Heart left ventricle (tissue), 16 donors: ENCODE measurements at regions not wholly inside any gene's neighbourhood (a gene's known extent, or its start where the extent isn't known, plus 50 kb on each side); places are given as distances from the start of the nearest gene placed in this dataset.
"Not testable (repeated sequence)": the region's sequence is repeated elsewhere in the genome, so short reads cannot be mapped to it uniquely, and the experiment has no call there.

Experiments used
- ATAC-seq, 4 donors: fragments of 200-7000 bp; cut with Tn5 transposase; one replicate each; pipeline ENCODE4 v1.9.1; 2020 to 2022; ENCODE audit warnings: moderate library complexity in 4 of 4, mild to moderate bottlenecking in 3 of 4, moderate number of reproducible peaks in 1 of 4
- DNase-seq, 5 donors: peaks; one replicate each; pipeline ENCODE4 v3.0.0-alpha.2; 2020
- H3K27ac ChIP-seq, 12 donors: fragments of 200-600 bp; sonication (generic) in 4 of 12; one replicate each; pipeline versions ENCODE4 v1.5.0 to v1.8.0; 2016 to 2022; ENCODE audit warnings: mild to moderate bottlenecking in 2 of 12
- H3K27me3 ChIP-seq, 9 donors: fragments of 200-600 bp; sonication (generic) in 2 of 9; one replicate each; pipeline versions ENCODE4 v1.5.1 to v1.8.0; 2016 to 2022; ENCODE audit warnings: mild to moderate bottlenecking in 3 of 9
- H3K36me3 ChIP-seq, 9 donors: fragments of 200-600 bp; sonication (generic) in 2 of 9; one replicate each; pipeline versions ENCODE4 v1.5.0 to v1.8.0; 2018 to 2022; ENCODE audit warnings: mild to moderate bottlenecking in 2 of 9
- H3K4me1 ChIP-seq, 12 donors: fragments of 200-600 bp; sonication (generic) in 4 of 12; one replicate each; pipeline versions ENCODE4 v1.5.0 to v1.8.0; 2016 to 2022; ENCODE audit warnings: mild to moderate bottlenecking in 3 of 12
- H3K4me3 ChIP-seq, 12 donors: fragments of 200-600 bp; sonication (generic) in 4 of 12; one replicate each; pipeline versions ENCODE4 v1.5.0 to v1.8.0; 2017 to 2022; ENCODE audit warnings: mild to moderate bottlenecking in 9 of 12, moderate library complexity in 4 of 12
- H3K9me3 ChIP-seq, 12 donors: fragments of 200-600 bp; sonication (generic) in 4 of 12; one replicate each; pipeline versions ENCODE4 v1.5.0 to v1.8.0; 2016 to 2022; ENCODE audit warnings: mild to moderate bottlenecking in 1 of 12
- POLR2A ChIP-seq, 2 donors: fragments of 450-650 bp; IDR thresholded peaks; one replicate each; pipeline ENCODE4 v1.6.1; 2017; ENCODE audit warnings: antibody characterized with exemption in 2 of 2, mild to moderate bottlenecking in 2 of 2, moderate library complexity in 2 of 2
- WGBS, 4 donors: extraction: QIAGEN DNeasy Blood & Tissue Kit in 2 of 4; methylation state at CpG; one replicate each; pipeline versions ENCODE4 v1.1.5 to v1.1.7; 2013 to 2018; 5-methylcytosine and 5-hydroxymethylcytosine counted together
- intact Hi-C, 10 donors: fragments of 100-400 bp; cut with DNase I; formaldehyde crosslinking; loops; one replicate each; pipeline versions ENCODE4 v1.11.1 to v1.14.2; 2022
- TF ChIP-seq, protein P1 (sequence below), 12 donors: fragments of 200-600 bp; sonication (generic) in 4 of 12; IDR thresholded peaks; one replicate each; pipeline versions ENCODE4 v1.5.0 to v1.8.0; 2018 to 2022; ENCODE audit warnings: antibody characterized with exemption in 12 of 12, mild to moderate bottlenecking in 5 of 12
- donor health status: ischemic (EF 13 %, LVEDD 7.1; RV severe dilation, severe dysfunction).
- donor health status: healthy with polysubstance abuse.
- donor health status: DM: no; HTN: yes; CAD: no.
- donor health status: DM: no; HTN: no; CAD: no.
- donor health status: ischemic (EF 25% LVEDD 6.9; RV normal size, moderate dysfunction).
- donor health status: ischemic (EF 25% LVEDD 5.7; RV mildly dilated, moderate dysfunction).
- donor health status: healthy.
- donor health status: DM: yes; HTN: yes; CAD: no.
- donor health status: ischemic (EF 35%, LVEDD 5.7; RV mildly dilated, moderate dysfunction).
- donor health status: nonischemic (EF 11% LVEDD 7.7; RV severe dilation, severe dysfunction).
- donor health status: DM: yes; HTN: yes; CAD: no.
- donor health status: PGD.
- donor health status: ischemic (EF 29% LVEDD 5.4; RV normal size, mild dysfunction).
- donor health status: nonischemic (EF 23%, LVEDD 6.1; RV moderate dilation, normal function).

DNA sequence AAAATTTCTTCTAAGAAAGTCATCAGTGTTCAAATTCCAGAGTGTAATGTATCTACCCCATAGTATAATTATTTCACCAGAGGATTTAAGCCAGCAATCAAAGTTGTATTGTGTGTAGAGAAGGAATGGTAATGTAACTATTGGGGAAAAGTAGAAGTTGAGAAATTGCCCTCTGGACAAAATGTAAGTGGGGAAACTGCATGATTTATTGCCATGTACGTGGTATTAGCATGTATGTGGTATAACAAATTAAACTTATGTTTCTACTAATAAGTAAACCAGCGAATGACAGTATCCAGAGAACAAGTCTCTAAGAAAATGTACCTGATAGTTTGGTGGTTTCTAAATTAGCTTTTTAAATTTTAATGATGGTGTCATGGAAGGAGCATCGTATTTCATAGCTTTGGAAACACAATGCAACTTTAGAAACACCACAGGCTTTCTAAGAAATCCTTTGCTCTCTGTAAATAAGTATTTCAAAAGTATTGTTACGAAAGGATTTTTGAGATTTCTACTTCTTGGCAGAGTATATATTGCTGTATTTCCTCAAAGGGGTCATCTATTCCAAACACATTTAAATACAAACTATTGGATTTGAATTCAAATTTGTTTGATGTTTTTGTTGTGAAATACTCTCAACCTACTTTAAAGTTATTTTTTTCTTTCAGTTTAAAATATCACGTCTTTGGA lies 1018.9 kb upstream of the ZEB2 start:
- intact Hi-C loops, result no loop called here
- no peak overlapping the region for H3K27ac ChIP-seq
- peaks cover 0 to 14% (median 0%) of the 10 kb centered on the region in 12 donors for H3K9me3 ChIP-seq
- no peak overlapping the region for H3K4me3 ChIP-seq
- DNase-seq (no peak), ATAC-seq (no peak)
- TF ChIP-seq, protein P1, sequence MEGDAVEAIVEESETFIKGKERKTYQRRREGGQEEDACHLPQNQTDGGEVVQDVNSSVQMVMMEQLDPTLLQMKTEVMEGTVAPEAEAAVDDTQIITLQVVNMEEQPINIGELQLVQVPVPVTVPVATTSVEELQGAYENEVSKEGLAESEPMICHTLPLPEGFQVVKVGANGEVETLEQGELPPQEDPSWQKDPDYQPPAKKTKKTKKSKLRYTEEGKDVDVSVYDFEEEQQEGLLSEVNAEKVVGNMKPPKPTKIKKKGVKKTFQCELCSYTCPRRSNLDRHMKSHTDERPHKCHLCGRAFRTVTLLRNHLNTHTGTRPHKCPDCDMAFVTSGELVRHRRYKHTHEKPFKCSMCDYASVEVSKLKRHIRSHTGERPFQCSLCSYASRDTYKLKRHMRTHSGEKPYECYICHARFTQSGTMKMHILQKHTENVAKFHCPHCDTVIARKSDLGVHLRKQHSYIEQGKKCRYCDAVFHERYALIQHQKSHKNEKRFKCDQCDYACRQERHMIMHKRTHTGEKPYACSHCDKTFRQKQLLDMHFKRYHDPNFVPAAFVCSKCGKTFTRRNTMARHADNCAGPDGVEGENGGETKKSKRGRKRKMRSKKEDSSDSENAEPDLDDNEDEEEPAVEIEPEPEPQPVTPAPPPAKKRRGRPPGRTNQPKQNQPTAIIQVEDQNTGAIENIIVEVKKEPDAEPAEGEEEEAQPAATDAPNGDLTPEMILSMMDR (IDR thresholded peaks at IDR 0.05), result no peak
- no peak for TF ChIP-seq POLR2A (IDR thresholded peaks at IDR 0.05)
- no peaks in the 10 kb centered on the region for H3K4me1 ChIP-seq
- 82 to 84% (median 83%) methylated on average over 5 of the region's 5 CpGs for WGBS, 4 donors
- no peaks in the 10 kb centered on the region for H3K27me3 ChIP-seq
- no peaks in the 10 kb centered on the region for H3K36me3 ChIP-seq

DNA sequence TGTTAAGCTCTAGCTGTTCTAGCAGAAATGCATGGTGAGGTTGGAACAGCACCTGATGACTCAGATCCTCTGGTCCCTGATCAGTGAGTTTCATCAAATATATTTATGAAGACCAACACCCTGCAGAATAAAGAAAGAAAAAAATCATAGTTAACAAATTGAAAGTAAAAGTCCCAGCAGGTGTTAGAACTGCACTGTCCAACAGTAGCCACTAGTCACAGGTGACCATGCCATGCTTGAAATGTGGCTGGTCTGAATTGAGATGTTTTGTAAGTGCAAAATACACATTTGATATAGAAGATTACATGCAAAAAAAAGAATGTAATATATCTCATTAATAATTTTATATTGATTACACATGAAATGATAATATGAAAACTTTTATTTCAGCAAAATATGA lies 1010.7 kb upstream of the ZEB2 start:
- no peak for ATAC-seq
- intact Hi-C loops, result no loop called here

DNA sequence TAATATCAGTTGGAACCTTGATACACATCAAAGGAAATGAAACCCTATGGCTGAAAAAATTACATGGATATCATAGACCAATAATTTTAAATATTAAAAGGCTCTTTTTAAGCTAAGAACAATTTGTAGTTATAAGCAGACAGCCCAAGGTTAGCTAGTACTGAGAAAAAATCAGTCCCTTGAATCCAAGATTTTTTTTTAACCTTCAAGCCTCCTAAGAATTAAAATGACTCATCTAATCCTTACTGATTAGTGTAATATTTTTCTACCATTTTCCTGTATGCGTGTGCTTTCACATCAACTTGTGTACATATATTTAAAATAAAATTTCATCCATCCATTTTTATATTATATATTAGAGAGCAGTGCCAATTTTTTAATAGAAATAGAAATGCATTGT lies 1004.9 kb upstream of the ZEB2 start:
- intact Hi-C loops, result no loop called here
- Histone ChIP-seq H3K4me1 (no peaks in the 10 kb centered on the region), H3K27me3 (no peaks in the 10 kb centered on the region), H3K4me3 (peak overlapping the region in 1 of 12 donors; percentile 20), H3K27ac (no peak overlapping the region), H3K9me3 (peaks cover 0 to 11% (median 0%) of the 10 kb centered on the region in 12 donors), H3K36me3 (no peaks in the 10 kb centered on the region)
- 59 to 80% (median 72%) methylated on average over 1 of the region's 1 CpG for WGBS, 4 donors
- ATAC-seq (no peak), DNase-seq (no peak)
- TF ChIP-seq POLR2A (IDR thresholded peaks at IDR 0.05), result no peak
- TF ChIP-seq, protein P1 (IDR thresholded peaks at IDR 0.05), result no peak

More for the DNA sequence above, 1010.7 kb upstream of the ZEB2 start:
- Histone ChIP-seq H3K9me3 (no peaks in the 10 kb centered on the region), H3K36me3 (no peaks in the 10 kb centered on the region), H3K27ac (no peak overlapping the region), H3K4me3 (no peak overlapping the region), H3K4me1 (no peaks in the 10 kb centered on the region), H3K27me3 (no peaks in the 10 kb centered on the region)
- DNase-seq, result no peak
- TF ChIP-seq, protein P1 (IDR thresholded peaks at IDR 0.05), result no peak
- TF ChIP-seq POLR2A (IDR thresholded peaks at IDR 0.05), result no peak

DNA sequence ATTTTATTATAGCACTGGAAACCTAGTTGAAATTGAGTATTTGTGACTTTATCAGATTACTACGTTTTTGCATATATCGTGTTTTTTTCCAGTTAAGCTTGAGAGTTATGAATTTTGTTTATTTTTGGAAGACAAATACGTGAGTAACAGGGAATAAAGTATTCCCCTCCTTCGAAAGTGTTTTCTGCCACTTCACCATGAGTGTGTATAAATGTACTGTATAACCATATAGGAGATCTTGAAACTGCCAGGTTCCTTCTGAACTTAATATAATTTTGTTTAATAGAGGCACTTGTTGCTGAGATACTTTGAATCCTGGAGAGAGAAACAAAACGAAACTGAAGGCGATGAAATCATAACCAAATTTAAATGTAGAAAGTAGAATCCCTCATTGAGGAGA lies 1004.4 kb upstream of the ZEB2 start:
- Histone ChIP-seq H3K4me3 (peak overlapping the region in 1 of 12 donors; percentile 20), H3K27ac (no peak overlapping the region), H3K36me3 (no peaks in the 10 kb centered on the region), H3K4me1 (no peaks in the 10 kb centered on the region), H3K9me3 (peaks cover 0 to 11% (median 0%) of the 10 kb centered on the region in 12 donors), H3K27me3 (no peaks in the 10 kb centered on the region)
- no peak for TF ChIP-seq POLR2A (IDR thresholded peaks at IDR 0.05)
- TF ChIP-seq, protein P1 (IDR thresholded peaks at IDR 0.05), result no peak
- 73 to 87% (median 77%) methylated on average over 6 of the region's 6 CpGs for WGBS, 4 donors
- intact Hi-C loops, result no loop called here
- DNase-seq (no peak), ATAC-seq (no peak)

DNA sequence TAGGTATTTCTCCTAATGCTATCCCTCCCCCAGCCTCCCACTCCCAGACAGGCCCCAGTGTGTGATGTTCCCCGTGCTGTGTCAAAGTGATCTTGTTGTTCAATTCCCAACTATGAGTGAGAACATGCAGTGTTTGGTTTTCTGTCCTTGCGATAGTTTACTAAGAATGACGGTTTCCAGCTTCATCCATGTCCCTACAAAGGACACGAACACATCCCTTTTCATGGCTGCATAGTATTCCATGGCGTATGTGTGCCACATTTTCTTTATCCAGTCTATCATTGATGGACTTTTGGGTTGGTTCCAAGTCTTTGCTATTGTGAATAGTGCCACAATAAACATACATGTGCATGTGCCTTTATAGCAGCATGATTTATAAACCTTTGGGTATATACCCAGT lies 999.3 kb upstream of the ZEB2 start:
- H3K4me3 ChIP-seq, ATAC-seq, H3K36me3 ChIP-seq, H3K27ac ChIP-seq, DNase-seq, H3K4me1 ChIP-seq, H3K27me3 ChIP-seq, intact Hi-C loops: not testable (repeated sequence)
- peaks cover 0 to 17% (median 0%) of the 10 kb centered on the region in 12 donors for H3K9me3 ChIP-seq
- WGBS, 4 donors, result 88 to 94% (median 91%) methylated on average over 5 of the region's 5 CpGs
